ES-I3 (cell line): ENCODE measurements at regions not wholly inside any gene's neighbourhood (a gene's known extent, or its start where the extent isn't known, plus 50 kb on each side); places are given as distances from the start of the nearest gene placed in this dataset.

ENCODE experiments used
- H3K36me3 ChIP-seq: 2 replicates; pipeline ENCODE4 v1.6.1; 2013; ENCODE audit warnings: mild to moderate bottlenecking, low read length, control low read depth, moderate library complexity; ENCODE audit not compliant: insufficient read depth
- H3K4me1 ChIP-seq: 2 replicates; pipeline ENCODE4 v1.6.1; 2013; ENCODE audit warnings: mild to moderate bottlenecking, control low read depth, low read length; ENCODE audit not compliant: insufficient read depth
- H3K9ac ChIP-seq: 2 replicates; pipeline ENCODE4 v1.6.1; 2013; ENCODE audit warnings: low read depth, mild to moderate bottlenecking, low read length, moderate library complexity
- H3K9me3 ChIP-seq: 2 replicates; pipeline ENCODE4 v1.6.1; 2013; ENCODE audit warnings: mild to moderate bottlenecking, low read length, moderate library complexity; ENCODE audit not compliant: control insufficient read depth, insufficient read depth

GRCh38 chr1:36571106-36571505 lies 88.4 kb upstream of the CSF3R start:
- no peak overlapping the region for H3K9ac ChIP-seq
- H3K4me1 ChIP-seq: peaks cover 7% of the 10 kb centered on the region; the same call in 1 of the 2 replicates
- no peaks in the 10 kb centered on the region for H3K9me3 ChIP-seq
- H3K36me3 ChIP-seq: no peaks in the 10 kb centered on the region

- H3K36me3 ChIP-seq: no peaks in the 10 kb centered on the region
- no peak overlapping the region for H3K9ac ChIP-seq
- no peaks in the 10 kb centered on the region for H3K9me3 ChIP-seq
- peaks cover 8% of the 10 kb centered on the region; the same call in 1 of the 2 replicates for H3K4me1 ChIP-seq
Observed at GRCh38 chr1:36570478-36571060, 87.9 kb upstream of the CSF3R start.

- Histone ChIP-seq H3K36me3 (no peaks in the 10 kb centered on the region), H3K9me3 (no peaks in the 10 kb centered on the region), H3K9ac (no peak overlapping the region), H3K4me1 (peaks cover 8% of the 10 kb centered on the region; the same call in 1 of the 2 replicates)
Observed at GRCh38 chr1:36570006-36570405, 87.3 kb upstream of the CSF3R start.

- no peaks in the 10 kb centered on the region for H3K36me3 ChIP-seq
- no peak overlapping the region for H3K9ac ChIP-seq
- no peaks in the 10 kb centered on the region for H3K9me3 ChIP-seq
- H3K4me1 ChIP-seq: peaks cover 5% of the 10 kb centered on the region; the same call in 1 of the 2 replicates
Observed at GRCh38 chr1:36567601-36568341, 85.1 kb upstream of the CSF3R start.

GRCh38 chr1:36565576-36566501 lies 83.1 kb upstream of the CSF3R start:
- Histone ChIP-seq H3K36me3 (no peaks in the 10 kb centered on the region), H3K9me3 (no peaks in the 10 kb centered on the region)

GRCh38 chr1:36562181-36562685 lies 79.5 kb upstream of the CSF3R start:
- no peaks in the 10 kb centered on the region for H3K36me3 ChIP-seq
- no peak overlapping the region for H3K9ac ChIP-seq
- peaks cover 5% of the 10 kb centered on the region; the same call in 1 of the 2 replicates for H3K4me1 ChIP-seq
- no peaks in the 10 kb centered on the region for H3K9me3 ChIP-seq

More at GRCh38 chr1:36565576-36566501, 83.1 kb upstream of the CSF3R start:
- no peak overlapping the region for H3K9ac ChIP-seq
- H3K4me1 ChIP-seq: peaks cover 5% of the 10 kb centered on the region; the same call in 1 of the 2 replicates

GRCh38 chr1:36561361-36561724 lies 78.6 kb upstream of the CSF3R start:
- peaks cover 3% of the 10 kb centered on the region; the same call in 1 of the 2 replicates for H3K4me1 ChIP-seq
- no peak overlapping the region for H3K9ac ChIP-seq
- no peaks in the 10 kb centered on the region for H3K9me3 ChIP-seq
- H3K36me3 ChIP-seq: no peaks in the 10 kb centered on the region

- Histone ChIP-seq H3K4me1 (no peaks in the 10 kb centered on the region), H3K9ac (no peak overlapping the region), H3K9me3 (no peaks in the 10 kb centered on the region), H3K36me3 (no peaks in the 10 kb centered on the region)
Observed at GRCh38 chr1:36560621-36561360, 78.1 kb upstream of the CSF3R start.

- Histone ChIP-seq H3K9me3 (no peaks in the 10 kb centered on the region), H3K36me3 (no peaks in the 10 kb centered on the region), H3K9ac (no peak overlapping the region; the same call in 1 of the 2 replicates), H3K4me1 (no peaks in the 10 kb centered on the region)
Observed at GRCh38 chr1:36560177-36560576, 77.5 kb upstream of the CSF3R start.

- no peaks in the 10 kb centered on the region for H3K36me3 ChIP-seq
- H3K9me3 ChIP-seq: no peaks in the 10 kb centered on the region
- no peak overlapping the region for H3K9ac ChIP-seq
- H3K4me1 ChIP-seq: no peaks in the 10 kb centered on the region
Observed at GRCh38 chr1:36559061-36559460, 76.3 kb upstream of the CSF3R start.

GRCh38 chr1:36557041-36558000 lies 74.6 kb upstream of the CSF3R start:
- Histone ChIP-seq H3K9me3 (no peaks in the 10 kb centered on the region), H3K36me3 (no peaks in the 10 kb centered on the region), H3K4me1 (no peaks in the 10 kb centered on the region), H3K9ac (no peak overlapping the region)

GRCh38 chr1:36555041-36555440 lies 72.3 kb upstream of the CSF3R start:
- H3K9me3 ChIP-seq: no peaks in the 10 kb centered on the region
- H3K4me1 ChIP-seq: no peaks in the 10 kb centered on the region
- no peaks in the 10 kb centered on the region for H3K36me3 ChIP-seq
- H3K9ac ChIP-seq: no peak overlapping the region

GRCh38 chr1:36554323-36554628 lies 71.6 kb upstream of the CSF3R start:
- Histone ChIP-seq H3K36me3 (no peaks in the 10 kb centered on the region), H3K4me1 (no peaks in the 10 kb centered on the region), H3K9me3 (no peaks in the 10 kb centered on the region), H3K9ac (no peak overlapping the region)
